IMR-90 (cell line): ENCODE measurements at regions not wholly inside any gene's neighbourhood (a gene's known extent, or its start where the extent isn't known, plus 50 kb on each side); places are given as distances from the start of the nearest gene placed in this dataset.

Experiments
- ATAC-seq: fragments of 200-7000 bp; cut with Tn5 transposase; 2 replicates; pipeline ENCODE4 v1.9.1; 2020; ENCODE audit warnings: low read depth, mild to moderate bottlenecking, moderate library complexity
- BruUV-seq: library from RNA; stranded (reverse); fragments of 400-500 nt; replicated peaks from 2 replicates; lab custom pipeline; 2021; lab: Mats Ljungman, UMichigan
- CTCF ChIA-PET: fragments of 300-600 bp; formaldehyde crosslinking; extraction: SDS; loops from one replicate; lab custom pipeline; 2021; ENCODE audit warnings: antibody characterized with exemption; lab: Yijun Ruan, JAX
- POLR2A ChIA-PET: fragments of 300-600 bp; sonication (Branson Sonifier 250); formaldehyde crosslinking; loops from one replicate; lab custom pipeline; 2022; ENCODE audit warnings: antibody characterized with exemption; ENCODE audit not compliant: unreplicated experiment; lab: Charles Lee
- DNase-seq: peaks from one replicate; pipeline ENCODE4 v3.0.0; 2013
- H2AFZ ChIP-seq: replicated peaks from 2 replicates; pipeline ENCODE3; 2013; ENCODE audit warnings: low read length, mild to moderate bottlenecking; ENCODE audit not compliant: poor library complexity
- H2AK5ac ChIP-seq: 2 replicates; pipeline ENCODE4 v1.6.1; 2013; ENCODE audit warnings: low read depth, low read length, inconsistent platforms
- H2AK9ac ChIP-seq: replicated peaks from 2 replicates; pipeline ENCODE3; 2013; ENCODE audit warnings: mild to moderate bottlenecking, low read depth, low read length, moderate library complexity; ENCODE audit not compliant: poor library complexity
- H2BK120ac ChIP-seq: 2 replicates; pipeline ENCODE4 v1.6.1; 2013; ENCODE audit warnings: low read depth, low read length, inconsistent platforms
- H2BK15ac ChIP-seq: 3 replicates; pipeline ENCODE4 v1.6.1; 2013; ENCODE audit warnings: low read depth, low read length, inconsistent platforms
- H2BK20ac ChIP-seq: 2 replicates; pipeline ENCODE4 v1.6.1; 2013; ENCODE audit warnings: low read depth, mild to moderate bottlenecking, inconsistent platforms, low read length, moderate library complexity
- H2BK5ac ChIP-seq: 2 replicates; pipeline ENCODE4 v1.6.1; 2013; ENCODE audit warnings: mild to moderate bottlenecking, low read depth, low read length, inconsistent platforms; ENCODE audit not compliant: poor library complexity, severe bottlenecking
- H3K14ac ChIP-seq: replicated peaks from 2 replicates; pipeline ENCODE4 v1.6.1; 2013; ENCODE audit warnings: low read depth, low read length, inconsistent platforms
- H3K18ac ChIP-seq: 2 replicates; pipeline ENCODE4 v1.6.1; 2013; ENCODE audit warnings: low read depth, low read length, control low read depth
- H3K23ac ChIP-seq: 2 replicates; pipeline ENCODE4 v1.6.1; 2013; ENCODE audit warnings: low read depth, low read length, inconsistent platforms
- H3K27ac ChIP-seq: 2 replicates; pipeline ENCODE4 v1.5.1; 2013; ENCODE audit warnings: mild to moderate bottlenecking, control low read depth, low read length; ENCODE audit not compliant: insufficient read depth
- H3K27me3 ChIP-seq: 2 replicates; pipeline ENCODE4 v1.6.1; 2013; ENCODE audit warnings: low read length; ENCODE audit not compliant: control insufficient read depth, insufficient read depth
- H3K36me3 ChIP-seq: 2 replicates; pipeline ENCODE4 v1.6.1; 2013; ENCODE audit warnings: low read length, mixed read lengths; ENCODE audit not compliant: control insufficient read depth, insufficient read depth
- H3K4ac ChIP-seq: 2 replicates; pipeline ENCODE4 v1.6.1; 2013; ENCODE audit warnings: low read depth, low read length, inconsistent platforms
- H3K4me1 ChIP-seq: 2 replicates; pipeline ENCODE4 v1.6.1; 2013; ENCODE audit warnings: low read length, mixed read lengths; ENCODE audit not compliant: control insufficient read depth, insufficient read depth
- H3K4me2 ChIP-seq: 2 replicates; pipeline ENCODE4 v1.6.1; 2013; ENCODE audit warnings: low read depth, mild to moderate bottlenecking, control low read depth, low read length, moderate library complexity
- H3K4me3 ChIP-seq: 2 replicates; pipeline ENCODE4 v1.5.1; 2013; ENCODE audit warnings: low read depth, mild to moderate bottlenecking, control low read depth, low read length, moderate library complexity; ENCODE audit not compliant: insufficient read depth
- H3K56ac ChIP-seq: 2 replicates; pipeline ENCODE4 v1.6.1; 2013; ENCODE audit warnings: low read length, inconsistent platforms; ENCODE audit not compliant: insufficient read depth; ENCODE audit errors: extremely low read depth
- H3K79me1 ChIP-seq, 2 experiments: 2 replicates each; pipeline ENCODE4 v1.6.1; 2013; ENCODE audit warnings: low read length in 2 of 2, inconsistent platforms in 1 of 2, low read depth in 1 of 2
- H3K9ac ChIP-seq: 2 replicates; pipeline ENCODE4 v1.6.1; 2013; ENCODE audit warnings: low read depth, low read length, control low read depth
- H3K9me1 ChIP-seq: 2 replicates; pipeline ENCODE4 v1.6.1; 2013; ENCODE audit warnings: low read length, inconsistent platforms; ENCODE audit not compliant: insufficient read depth
- H3K9me3 ChIP-seq: 2 replicates; pipeline ENCODE4 v1.6.1; 2013; ENCODE audit warnings: low read length; ENCODE audit not compliant: control insufficient read depth, insufficient read depth
- H4K20me1 ChIP-seq: 2 replicates; pipeline ENCODE4 v1.6.1; 2013; ENCODE audit warnings: low read length, inconsistent platforms; ENCODE audit not compliant: insufficient read depth
- H4K5ac ChIP-seq: 2 replicates; pipeline ENCODE4 v1.6.1; 2013; ENCODE audit warnings: mild to moderate bottlenecking, low read depth, low read length, control low read depth
- H4K8ac ChIP-seq, 2 experiments: 2 replicates each; pipeline ENCODE4 v1.6.1; 2013; ENCODE audit warnings: low read depth in 2 of 2, low read length in 2 of 2, control low read depth in 1 of 2, inconsistent platforms in 1 of 2
- H4K91ac ChIP-seq: 2 replicates; pipeline ENCODE4 v1.6.1; 2013; ENCODE audit warnings: low read depth, low read length, inconsistent platforms; ENCODE audit not compliant: insufficient read depth
- MAFK ChIP-seq: IDR thresholded peaks from 2 replicates; pipeline ENCODE4 v1.6.1; 2012; ENCODE audit warnings: low read depth, low read length, improper control_type of control experiment
- MAZ ChIP-seq: IDR thresholded peaks from 2 replicates; pipeline ENCODE4 v1.6.1; 2012; ENCODE audit warnings: low read depth, mild to moderate bottlenecking, low read length, improper control_type of control experiment, moderate library complexity, borderline replicate concordance
- WGBS, 2 experiments: methylation state at CpG; one replicate each; pipeline versions ENCODE4 v1.1.5 to v1.1.7; 2013; ENCODE audit warnings: missing lambda C conversion rate in 2 of 2; ENCODE audit not compliant: insufficient read length in 1 of 2; ENCODE audit errors: extremely low coverage in 2 of 2; 5-methylcytosine and 5-hydroxymethylcytosine counted together
- dilution Hi-C: fragments of 300-500 bp; cut with HindIII; formaldehyde crosslinking; loops from one replicate; pipeline ENCODE4 v1.14.3; 2018; ENCODE audit warnings: low sequenced_read_pairs; ENCODE audit not compliant: unreplicated experiment
- in situ Hi-C: fragments of 300-500 bp; cut with MboI; formaldehyde crosslinking; loops from 3 replicates; pipeline ENCODE4 v1.14.3; 2019; ENCODE audit warnings: low sequenced_read_pairs, inconsistent platforms, mixed read lengths
- intact Hi-C: fragments of 100-400 bp; cut with micrococcal nuclease; formaldehyde crosslinking; loops from 2 replicates; pipeline ENCODE4 v1.10.0; 2022

DNA sequence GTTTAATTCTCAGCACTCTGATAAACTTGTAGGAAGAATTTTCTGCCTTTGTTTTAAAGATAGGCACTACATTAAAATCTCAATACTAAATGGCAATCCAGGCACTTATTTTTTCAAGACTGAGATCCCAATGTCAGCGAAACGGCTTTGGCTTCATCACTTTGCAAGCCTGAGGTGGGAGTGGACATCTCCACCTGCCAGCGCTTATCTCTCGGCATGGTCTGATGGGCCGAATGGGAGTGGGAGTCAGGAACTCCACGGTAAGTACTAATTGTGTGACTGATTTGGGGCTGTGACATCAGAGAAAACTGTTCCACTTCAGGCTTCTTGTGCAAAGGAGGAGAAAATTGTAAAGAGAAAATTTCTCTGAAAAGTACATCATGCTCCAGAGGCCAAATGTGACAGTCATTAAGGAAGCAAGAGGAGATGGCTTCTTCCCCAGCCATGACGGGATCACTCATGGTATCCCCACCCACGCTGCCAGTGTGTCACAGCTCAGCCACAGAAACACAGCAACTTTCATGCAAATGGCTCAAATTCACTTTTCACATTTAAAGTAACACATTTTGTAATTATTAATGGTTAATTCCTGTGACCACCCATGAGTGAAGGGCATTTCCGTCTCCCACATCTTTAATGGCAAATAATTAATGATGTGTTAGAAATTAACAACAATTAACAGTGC lies 385.5 kb upstream of the HNRNPA3 start:
- Histone ChIP-seq H2BK15ac (no peak overlapping the region), H2AK9ac (no peak overlapping the region), H3K27me3 (no peaks in the 10 kb centered on the region), H3K14ac (no peak overlapping the region), H3K18ac (no peak overlapping the region), H3K4me1 (no peaks in the 10 kb centered on the region), H4K91ac (no peak overlapping the region), H4K8ac (no peak overlapping the region), H3K36me3 (no peaks in the 10 kb centered on the region), H2BK20ac (no peak overlapping the region), H3K4me3 (no peak overlapping the region), H2AFZ (no peak overlapping the region), H2BK120ac (no peak overlapping the region), H3K56ac (no peak overlapping the region), H3K4me2 (no peak overlapping the region), H3K79me1 (no peaks in the 10 kb centered on the region), H4K5ac (no peak overlapping the region), H2BK5ac (no peak overlapping the region), H3K9me1 (no peaks in the 10 kb centered on the region), H3K9ac (no peak overlapping the region), H3K9me3 (no peaks in the 10 kb centered on the region), H3K23ac (no peak overlapping the region), H4K20me1 (no peaks in the 10 kb centered on the region), H3K4ac (no peak overlapping the region), H3K27ac (no peak overlapping the region), H2AK5ac (no peak overlapping the region)
- intact Hi-C loops: loop anchor here (2.0 kb wide), 1 partner anchor 20 kb away; no protein-coding TSS in a partner anchor
- dilution Hi-C loops: no loop called here
- CTCF ChIA-PET: interaction anchor here (1.7 kb wide), 1 partner anchor 322 kb away, joined by 4 read pairs; no protein-coding TSS in a partner anchor
- ATAC-seq (no peak), DNase-seq (no peak)
- 95% methylated on average over 4 of the region's 9 CpGs; no CpG with 5 or more reads in 1 of the 2 experiments for WGBS, 2 experiments
- in situ Hi-C loops: no loop called here
- TF ChIP-seq MAFK (no peak), MAZ (no peak)
- POLR2A ChIA-PET: no interaction called here
- BruUV-seq: no TSS peak
